GM12873 (cell line): ENCODE measurements at regions not wholly inside any gene's neighbourhood (a gene's known extent, or its start where the extent isn't known, plus 50 kb on each side); places are given as distances from the start of the nearest gene placed in this dataset.

Experiments used
- CTCF ChIP-seq: IDR thresholded peaks from 2 replicates; pipeline ENCODE4 v1.5.1; 2012; ENCODE audit warnings: low read depth, mild to moderate bottlenecking, moderate library complexity, low read length, control low read depth; ENCODE audit not compliant: insufficient read depth; ENCODE audit errors: missing control alignments

- TF ChIP-seq CTCF: no peak
These were observed 167.0 kb upstream of the PPP1R3A start for GRCh38 chr7:114085592-114086501.

GRCh38 chr7:114085313-114085591 is 166.4 kb upstream of the PPP1R3A start:
- TF ChIP-seq CTCF: no peak

GRCh38 chr7:114084472-114085312 is 165.9 kb upstream of the PPP1R3A start:
- TF ChIP-seq CTCF: no peak

- TF ChIP-seq CTCF: no peak
These were observed 165.2 kb upstream of the PPP1R3A start for GRCh38 chr7:114084002-114084471.

- no peak for TF ChIP-seq CTCF
These were observed 164.6 kb upstream of the PPP1R3A start for GRCh38 chr7:114083166-114084001.

GRCh38 chr7:114082642-114083165 is 163.9 kb upstream of the PPP1R3A start:
- TF ChIP-seq CTCF: no peak
